GM23338 (cell line): ENCODE measurements at regions not wholly inside any gene's neighbourhood (a gene's known extent, or its start where the extent isn't known, plus 50 kb on each side); places are given as distances from the start of the nearest gene placed in this dataset.

ENCODE experiments used
- CREB1 ChIP-seq: fragments of 250-450 bp; sonication (Bioruptor Pico); IDR thresholded peaks from 2 replicates; pipeline ENCODE4 v1.5.0; 2020; ENCODE audit warnings: low read depth, mild to moderate bottlenecking, moderate library complexity
- EZH2 ChIP-seq: fragments of 200-600 bp; sonication (generic); IDR thresholded peaks from one replicate; pipeline ENCODE4 v1.8.0; 2017; ENCODE audit warnings: antibody characterized with exemption, mild to moderate bottlenecking, low read depth; ENCODE audit not compliant: unreplicated experiment
- EZH2phosphoT487 ChIP-seq: fragments of 200-600 bp; sonication (generic); IDR thresholded peaks from one replicate; pipeline ENCODE4 v1.8.1; 2018; ENCODE audit warnings: antibody characterized with exemption; ENCODE audit not compliant: unreplicated experiment
- JUNB ChIP-seq: IDR thresholded peaks from one replicate; pipeline ENCODE4 v1.6.1; 2016; ENCODE audit warnings: antibody characterized with exemption; ENCODE audit not compliant: unreplicated experiment
- NANOG ChIP-seq: IDR thresholded peaks from 2 replicates; pipeline ENCODE4 v1.6.1; 2016; ENCODE audit warnings: antibody characterized with exemption, borderline replicate concordance
- POLR2AphosphoS5 ChIP-seq: IDR thresholded peaks from 2 replicates; pipeline ENCODE4 v1.6.1; 2016; ENCODE audit warnings: antibody characterized with exemption, low read depth
- STAT1 ChIP-seq: IDR thresholded peaks from one replicate; pipeline ENCODE4 v1.6.1; 2016; ENCODE audit warnings: antibody characterized with exemption; ENCODE audit not compliant: unreplicated experiment
- ZNF114 ChIP-seq: fragments of 250-450 bp; sonication (Bioruptor Pico); IDR thresholded peaks from 2 replicates; pipeline ENCODE4 v1.5.0; 2020; ENCODE audit warnings: mild to moderate bottlenecking, moderate library complexity
- ZNF331 ChIP-seq: fragments of 250-450 bp; sonication (Bioruptor Pico); IDR thresholded peaks from 2 replicates; pipeline ENCODE4 v1.5.0; 2020; ENCODE audit warnings: low read depth, mild to moderate bottlenecking, moderate library complexity
- TF ChIP-seq, protein P1 (sequence below), 2 experiments: fragments of 200-600 bp in 1 of 2; sonication (generic) in 1 of 2; conservative IDR thresholded peaks; 2 replicates each; pipeline versions ENCODE4 v1.5.1 to v1.6.1; 2016 to 2017; ENCODE audit warnings: antibody characterized with exemption in 2 of 2, low read depth in 2 of 2, mild to moderate bottlenecking in 2 of 2, moderate library complexity in 1 of 2
- TF ChIP-seq, protein P2 (sequence below): IDR thresholded peaks from 2 replicates; pipeline ENCODE4 v1.6.1; 2016; ENCODE audit warnings: antibody characterized with exemption
- TF ChIP-seq, protein P3 (sequence below): IDR thresholded peaks from one replicate; pipeline ENCODE4 v1.6.1; 2018; ENCODE audit warnings: antibody characterized with exemption; ENCODE audit not compliant: unreplicated experiment
- TF ChIP-seq, protein P4 (sequence below): fragments of 250-450 bp; sonication (Bioruptor Pico); IDR thresholded peaks from 2 replicates; pipeline ENCODE4 v1.5.0; 2020; ENCODE audit warnings: mild to moderate bottlenecking, moderate library complexity

DNA sequence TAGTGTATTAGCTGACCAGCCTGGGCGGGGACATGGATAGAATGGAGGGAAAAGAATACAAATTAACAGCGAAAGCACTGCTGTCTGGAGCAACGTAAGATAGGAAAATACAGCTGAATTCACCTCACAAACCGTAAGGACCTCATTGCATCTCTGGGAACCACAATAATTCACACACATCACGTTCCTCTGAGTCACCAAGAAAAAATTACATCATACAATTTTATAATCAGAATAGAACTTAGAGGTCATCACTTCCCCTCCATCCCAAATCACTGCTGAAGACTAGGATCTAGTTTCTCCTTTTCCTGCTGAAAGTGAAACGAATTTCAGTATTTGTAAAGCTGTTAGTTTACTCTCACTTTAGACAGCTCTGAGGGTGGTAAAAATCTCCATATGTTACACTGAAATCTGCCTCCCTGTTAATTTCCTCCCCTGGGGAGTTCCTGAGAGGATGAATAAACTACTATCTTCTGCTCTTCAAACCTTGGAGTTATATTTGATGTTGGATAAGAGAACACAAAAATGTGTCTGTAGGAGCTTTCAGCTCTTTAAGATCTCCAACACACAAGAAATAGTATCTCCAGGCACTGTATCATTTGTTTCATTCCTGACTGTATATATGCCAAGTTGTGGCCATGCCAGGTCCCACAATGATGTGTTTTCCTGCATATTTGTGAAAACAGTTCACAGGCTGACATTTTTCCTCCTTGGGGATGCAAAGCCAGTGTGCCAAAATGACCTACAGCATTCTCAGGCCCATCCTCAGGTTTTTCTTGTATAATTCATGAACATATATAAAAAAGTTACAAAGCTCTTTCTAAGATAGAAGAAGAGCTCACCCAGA, 63.8 kb upstream of the SSTR1 start:
- TF ChIP-seq POLR2AphosphoS5 (no peak), EZH2 (no peak), EZH2phosphoT487 (no peak), CREB1 (CRISPR knock-in tag) (no peak), JUNB (no peak), ZNF114 (CRISPR knock-in tag) (no peak), STAT1 (no peak), ZNF331 (no peak), NANOG (no peak)
- TF ChIP-seq, protein P1, sequence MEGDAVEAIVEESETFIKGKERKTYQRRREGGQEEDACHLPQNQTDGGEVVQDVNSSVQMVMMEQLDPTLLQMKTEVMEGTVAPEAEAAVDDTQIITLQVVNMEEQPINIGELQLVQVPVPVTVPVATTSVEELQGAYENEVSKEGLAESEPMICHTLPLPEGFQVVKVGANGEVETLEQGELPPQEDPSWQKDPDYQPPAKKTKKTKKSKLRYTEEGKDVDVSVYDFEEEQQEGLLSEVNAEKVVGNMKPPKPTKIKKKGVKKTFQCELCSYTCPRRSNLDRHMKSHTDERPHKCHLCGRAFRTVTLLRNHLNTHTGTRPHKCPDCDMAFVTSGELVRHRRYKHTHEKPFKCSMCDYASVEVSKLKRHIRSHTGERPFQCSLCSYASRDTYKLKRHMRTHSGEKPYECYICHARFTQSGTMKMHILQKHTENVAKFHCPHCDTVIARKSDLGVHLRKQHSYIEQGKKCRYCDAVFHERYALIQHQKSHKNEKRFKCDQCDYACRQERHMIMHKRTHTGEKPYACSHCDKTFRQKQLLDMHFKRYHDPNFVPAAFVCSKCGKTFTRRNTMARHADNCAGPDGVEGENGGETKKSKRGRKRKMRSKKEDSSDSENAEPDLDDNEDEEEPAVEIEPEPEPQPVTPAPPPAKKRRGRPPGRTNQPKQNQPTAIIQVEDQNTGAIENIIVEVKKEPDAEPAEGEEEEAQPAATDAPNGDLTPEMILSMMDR (conservative IDR thresholded peaks at IDR 0.05; ENCODE audit: low read depth in 2 of 2): no peak
- TF ChIP-seq, protein P2, sequence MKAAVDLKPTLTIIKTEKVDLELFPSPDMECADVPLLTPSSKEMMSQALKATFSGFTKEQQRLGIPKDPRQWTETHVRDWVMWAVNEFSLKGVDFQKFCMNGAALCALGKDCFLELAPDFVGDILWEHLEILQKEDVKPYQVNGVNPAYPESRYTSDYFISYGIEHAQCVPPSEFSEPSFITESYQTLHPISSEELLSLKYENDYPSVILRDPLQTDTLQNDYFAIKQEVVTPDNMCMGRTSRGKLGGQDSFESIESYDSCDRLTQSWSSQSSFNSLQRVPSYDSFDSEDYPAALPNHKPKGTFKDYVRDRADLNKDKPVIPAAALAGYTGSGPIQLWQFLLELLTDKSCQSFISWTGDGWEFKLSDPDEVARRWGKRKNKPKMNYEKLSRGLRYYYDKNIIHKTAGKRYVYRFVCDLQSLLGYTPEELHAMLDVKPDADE: no peak
- TF ChIP-seq, protein P3, sequence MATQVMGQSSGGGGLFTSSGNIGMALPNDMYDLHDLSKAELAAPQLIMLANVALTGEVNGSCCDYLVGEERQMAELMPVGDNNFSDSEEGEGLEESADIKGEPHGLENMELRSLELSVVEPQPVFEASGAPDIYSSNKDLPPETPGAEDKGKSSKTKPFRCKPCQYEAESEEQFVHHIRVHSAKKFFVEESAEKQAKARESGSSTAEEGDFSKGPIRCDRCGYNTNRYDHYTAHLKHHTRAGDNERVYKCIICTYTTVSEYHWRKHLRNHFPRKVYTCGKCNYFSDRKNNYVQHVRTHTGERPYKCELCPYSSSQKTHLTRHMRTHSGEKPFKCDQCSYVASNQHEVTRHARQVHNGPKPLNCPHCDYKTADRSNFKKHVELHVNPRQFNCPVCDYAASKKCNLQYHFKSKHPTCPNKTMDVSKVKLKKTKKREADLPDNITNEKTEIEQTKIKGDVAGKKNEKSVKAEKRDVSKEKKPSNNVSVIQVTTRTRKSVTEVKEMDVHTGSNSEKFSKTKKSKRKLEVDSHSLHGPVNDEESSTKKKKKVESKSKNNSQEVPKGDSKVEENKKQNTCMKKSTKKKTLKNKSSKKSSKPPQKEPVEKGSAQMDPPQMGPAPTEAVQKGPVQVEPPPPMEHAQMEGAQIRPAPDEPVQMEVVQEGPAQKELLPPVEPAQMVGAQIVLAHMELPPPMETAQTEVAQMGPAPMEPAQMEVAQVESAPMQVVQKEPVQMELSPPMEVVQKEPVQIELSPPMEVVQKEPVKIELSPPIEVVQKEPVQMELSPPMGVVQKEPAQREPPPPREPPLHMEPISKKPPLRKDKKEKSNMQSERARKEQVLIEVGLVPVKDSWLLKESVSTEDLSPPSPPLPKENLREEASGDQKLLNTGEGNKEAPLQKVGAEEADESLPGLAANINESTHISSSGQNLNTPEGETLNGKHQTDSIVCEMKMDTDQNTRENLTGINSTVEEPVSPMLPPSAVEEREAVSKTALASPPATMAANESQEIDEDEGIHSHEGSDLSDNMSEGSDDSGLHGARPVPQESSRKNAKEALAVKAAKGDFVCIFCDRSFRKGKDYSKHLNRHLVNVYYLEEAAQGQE: no peak
- TF ChIP-seq, protein P4, sequence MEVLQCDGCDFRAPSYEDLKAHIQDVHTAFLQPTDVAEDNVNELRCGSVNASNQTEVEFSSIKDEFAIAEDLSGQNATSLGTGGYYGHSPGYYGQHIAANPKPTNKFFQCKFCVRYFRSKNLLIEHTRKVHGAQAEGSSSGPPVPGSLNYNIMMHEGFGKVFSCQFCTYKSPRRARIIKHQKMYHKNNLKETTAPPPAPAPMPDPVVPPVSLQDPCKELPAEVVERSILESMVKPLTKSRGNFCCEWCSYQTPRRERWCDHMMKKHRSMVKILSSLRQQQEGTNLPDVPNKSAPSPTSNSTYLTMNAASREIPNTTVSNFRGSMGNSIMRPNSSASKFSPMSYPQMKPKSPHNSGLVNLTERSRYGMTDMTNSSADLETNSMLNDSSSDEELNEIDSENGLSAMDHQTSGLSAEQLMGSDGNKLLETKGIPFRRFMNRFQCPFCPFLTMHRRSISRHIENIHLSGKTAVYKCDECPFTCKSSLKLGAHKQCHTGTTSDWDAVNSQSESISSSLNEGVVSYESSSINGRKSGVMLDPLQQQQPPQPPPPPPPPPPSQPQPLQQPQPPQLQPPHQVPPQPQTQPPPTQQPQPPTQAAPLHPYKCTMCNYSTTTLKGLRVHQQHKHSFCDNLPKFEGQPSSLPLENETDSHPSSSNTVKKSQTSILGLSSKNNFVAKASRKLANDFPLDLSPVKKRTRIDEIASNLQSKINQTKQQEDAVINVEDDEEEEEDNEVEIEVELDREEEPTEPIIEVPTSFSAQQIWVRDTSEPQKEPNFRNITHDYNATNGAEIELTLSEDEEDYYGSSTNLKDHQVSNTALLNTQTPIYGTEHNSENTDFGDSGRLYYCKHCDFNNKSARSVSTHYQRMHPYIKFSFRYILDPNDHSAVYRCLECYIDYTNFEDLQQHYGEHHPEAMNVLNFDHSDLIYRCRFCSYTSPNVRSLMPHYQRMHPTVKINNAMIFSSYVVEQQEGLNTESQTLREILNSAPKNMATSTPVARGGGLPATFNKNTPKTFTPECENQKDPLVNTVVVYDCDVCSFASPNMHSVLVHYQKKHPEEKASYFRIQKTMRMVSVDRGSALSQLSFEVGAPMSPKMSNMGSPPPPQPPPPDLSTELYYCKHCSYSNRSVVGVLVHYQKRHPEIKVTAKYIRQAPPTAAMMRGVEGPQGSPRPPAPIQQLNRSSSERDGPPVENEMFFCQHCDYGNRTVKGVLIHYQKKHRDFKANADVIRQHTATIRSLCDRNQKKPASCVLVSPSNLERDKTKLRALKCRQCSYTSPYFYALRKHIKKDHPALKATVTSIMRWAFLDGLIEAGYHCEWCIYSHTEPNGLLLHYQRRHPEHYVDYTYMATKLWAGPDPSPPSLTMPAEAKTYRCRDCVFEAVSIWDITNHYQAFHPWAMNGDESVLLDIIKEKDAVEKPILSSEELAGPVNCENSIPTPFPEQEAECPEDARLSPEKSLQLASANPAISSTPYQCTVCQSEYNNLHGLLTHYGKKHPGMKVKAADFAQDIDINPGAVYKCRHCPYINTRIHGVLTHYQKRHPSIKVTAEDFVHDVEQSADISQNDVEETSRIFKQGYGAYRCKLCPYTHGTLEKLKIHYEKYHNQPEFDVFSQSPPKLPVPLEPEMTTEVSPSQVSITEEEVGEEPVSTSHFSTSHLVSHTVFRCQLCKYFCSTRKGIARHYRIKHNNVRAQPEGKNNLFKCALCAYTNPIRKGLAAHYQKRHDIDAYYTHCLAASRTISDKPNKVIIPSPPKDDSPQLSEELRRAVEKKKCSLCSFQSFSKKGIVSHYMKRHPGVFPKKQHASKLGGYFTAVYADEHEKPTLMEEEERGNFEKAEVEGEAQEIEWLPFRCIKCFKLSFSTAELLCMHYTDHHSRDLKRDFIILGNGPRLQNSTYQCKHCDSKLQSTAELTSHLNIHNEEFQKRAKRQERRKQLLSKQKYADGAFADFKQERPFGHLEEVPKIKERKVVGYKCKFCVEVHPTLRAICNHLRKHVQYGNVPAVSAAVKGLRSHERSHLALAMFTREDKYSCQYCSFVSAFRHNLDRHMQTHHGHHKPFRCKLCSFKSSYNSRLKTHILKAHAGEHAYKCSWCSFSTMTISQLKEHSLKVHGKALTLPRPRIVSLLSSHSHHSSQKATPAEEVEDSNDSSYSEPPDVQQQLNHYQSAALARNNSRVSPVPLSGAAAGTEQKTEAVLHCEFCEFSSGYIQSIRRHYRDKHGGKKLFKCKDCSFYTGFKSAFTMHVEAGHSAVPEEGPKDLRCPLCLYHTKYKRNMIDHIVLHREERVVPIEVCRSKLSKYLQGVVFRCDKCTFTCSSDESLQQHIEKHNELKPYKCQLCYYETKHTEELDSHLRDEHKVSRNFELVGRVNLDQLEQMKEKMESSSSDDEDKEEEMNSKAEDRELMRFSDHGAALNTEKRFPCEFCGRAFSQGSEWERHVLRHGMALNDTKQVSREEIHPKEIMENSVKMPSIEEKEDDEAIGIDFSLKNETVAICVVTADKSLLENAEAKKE (CRISPR knock-in tag): no peak
